Brain microvascular endothelial cell (primary cell): ENCODE measurements at regions not wholly inside any gene's neighbourhood (a gene's known extent, or its start where the extent isn't known, plus 50 kb on each side); places are given as distances from the start of the nearest gene placed in this dataset.

Experiments used
- DNase-seq: peaks from one replicate; pipeline ENCODE4 v3.0.0-alpha.2; 2020
- H3K27ac ChIP-seq: fragments of 250-450 bp; sonication (Bioruptor Pico); 2 replicates; pipeline ENCODE4 v1.5.1; 2020; ENCODE audit warnings: mild to moderate bottlenecking, moderate library complexity
- H3K27me3 ChIP-seq: fragments of 250-450 bp; sonication (Bioruptor Pico); replicated peaks from 2 replicates; pipeline ENCODE4 v1.5.1; 2020; ENCODE audit warnings: mild to moderate bottlenecking
- H3K36me3 ChIP-seq: fragments of 250-450 bp; sonication (Bioruptor Pico); replicated peaks from 2 replicates; pipeline ENCODE4 v1.5.1; 2020; ENCODE audit warnings: mild to moderate bottlenecking
- H3K4me3 ChIP-seq: 2 replicates; pipeline ENCODE4 v1.5.1; 2011; ENCODE audit warnings: low read depth, mild to moderate bottlenecking, control low read depth, low read length, moderate library complexity
- in situ Hi-C: cut with HindIII; loops from 2 replicates; pipeline ENCODE4 v1.10.0; 2017; ENCODE audit warnings: low sequenced_read_pairs, low pct_ligation_motif_present
- TF ChIP-seq, protein P1 (sequence below): IDR thresholded peaks from 2 replicates; pipeline ENCODE4 v1.5.1; 2011; ENCODE audit warnings: low read depth, mild to moderate bottlenecking, moderate library complexity, low read length, control low read depth, inconsistent platforms; ENCODE audit errors: missing control alignments

DNA sequence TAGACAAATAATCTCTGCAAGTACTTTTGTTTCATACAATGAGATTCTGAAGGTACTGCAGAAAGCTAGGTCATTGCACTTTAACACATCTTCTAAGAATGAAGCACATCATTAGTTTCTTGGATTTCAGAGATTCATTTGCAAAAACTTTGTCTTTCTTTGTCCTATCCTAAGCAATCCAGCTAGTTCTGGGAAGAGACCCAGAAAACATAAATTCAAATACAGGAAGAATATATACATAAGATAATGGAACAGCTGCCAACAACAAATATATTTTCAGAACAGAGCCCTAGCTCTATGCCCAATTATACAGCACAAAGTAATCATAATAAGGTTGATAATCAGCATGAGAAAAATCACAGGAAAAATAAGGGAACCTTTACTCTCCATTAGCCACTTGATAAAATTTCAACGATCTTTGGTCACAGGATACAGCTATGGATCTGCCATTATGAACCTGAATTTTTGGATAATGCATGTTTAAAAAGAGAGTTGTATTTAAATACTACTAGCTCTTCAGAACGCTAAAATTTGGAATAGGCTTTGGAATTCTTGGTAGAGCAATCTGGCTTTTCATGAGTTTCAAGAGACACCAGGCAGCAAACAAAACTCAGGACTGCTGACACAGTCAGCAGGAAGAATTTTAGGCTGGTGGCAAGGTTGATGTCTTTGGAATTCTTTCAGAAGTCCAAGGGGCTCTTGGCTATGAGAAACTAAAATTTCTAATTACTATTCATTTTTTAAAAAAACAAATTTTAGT lies 250.4 kb upstream of the SMIM21 start:
- H3K27me3 ChIP-seq: no peaks in the 10 kb centered on the region
- H3K36me3 ChIP-seq: no peaks in the 10 kb centered on the region
- H3K4me3 ChIP-seq: no peak overlapping the region
- DNase-seq: no peak
- no peak overlapping the region for H3K27ac ChIP-seq
- TF ChIP-seq, protein P1, sequence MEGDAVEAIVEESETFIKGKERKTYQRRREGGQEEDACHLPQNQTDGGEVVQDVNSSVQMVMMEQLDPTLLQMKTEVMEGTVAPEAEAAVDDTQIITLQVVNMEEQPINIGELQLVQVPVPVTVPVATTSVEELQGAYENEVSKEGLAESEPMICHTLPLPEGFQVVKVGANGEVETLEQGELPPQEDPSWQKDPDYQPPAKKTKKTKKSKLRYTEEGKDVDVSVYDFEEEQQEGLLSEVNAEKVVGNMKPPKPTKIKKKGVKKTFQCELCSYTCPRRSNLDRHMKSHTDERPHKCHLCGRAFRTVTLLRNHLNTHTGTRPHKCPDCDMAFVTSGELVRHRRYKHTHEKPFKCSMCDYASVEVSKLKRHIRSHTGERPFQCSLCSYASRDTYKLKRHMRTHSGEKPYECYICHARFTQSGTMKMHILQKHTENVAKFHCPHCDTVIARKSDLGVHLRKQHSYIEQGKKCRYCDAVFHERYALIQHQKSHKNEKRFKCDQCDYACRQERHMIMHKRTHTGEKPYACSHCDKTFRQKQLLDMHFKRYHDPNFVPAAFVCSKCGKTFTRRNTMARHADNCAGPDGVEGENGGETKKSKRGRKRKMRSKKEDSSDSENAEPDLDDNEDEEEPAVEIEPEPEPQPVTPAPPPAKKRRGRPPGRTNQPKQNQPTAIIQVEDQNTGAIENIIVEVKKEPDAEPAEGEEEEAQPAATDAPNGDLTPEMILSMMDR: no peak
- in situ Hi-C loops: no loop called here

DNA sequence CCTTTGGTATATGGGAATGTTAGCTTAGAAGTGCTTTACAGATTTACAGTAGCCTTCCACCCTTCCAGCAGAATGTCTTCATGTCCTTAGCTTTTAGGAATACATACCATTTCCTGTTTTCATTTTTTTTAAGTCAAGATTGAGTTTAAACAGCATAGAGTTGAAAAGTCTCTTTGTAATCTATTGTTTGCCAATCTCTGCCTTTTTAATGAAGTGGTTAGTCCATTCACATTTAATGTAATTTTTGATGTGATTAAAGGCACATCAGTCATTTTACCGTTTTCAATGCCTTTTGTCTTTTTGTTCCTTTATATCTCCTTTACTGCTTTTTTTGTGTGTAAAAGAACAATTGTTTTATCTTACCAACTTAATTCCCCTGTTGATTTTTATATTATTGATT lies 233.4 kb upstream of the SMIM21 start:
- in situ Hi-C loops: no loop called here
- Histone ChIP-seq H3K27ac (no peak overlapping the region), H3K4me3 (no peak overlapping the region), H3K36me3 (no peaks in the 10 kb centered on the region), H3K27me3 (no peaks in the 10 kb centered on the region)
- TF ChIP-seq, protein P1: no peak
- no peak for DNase-seq

DNA sequence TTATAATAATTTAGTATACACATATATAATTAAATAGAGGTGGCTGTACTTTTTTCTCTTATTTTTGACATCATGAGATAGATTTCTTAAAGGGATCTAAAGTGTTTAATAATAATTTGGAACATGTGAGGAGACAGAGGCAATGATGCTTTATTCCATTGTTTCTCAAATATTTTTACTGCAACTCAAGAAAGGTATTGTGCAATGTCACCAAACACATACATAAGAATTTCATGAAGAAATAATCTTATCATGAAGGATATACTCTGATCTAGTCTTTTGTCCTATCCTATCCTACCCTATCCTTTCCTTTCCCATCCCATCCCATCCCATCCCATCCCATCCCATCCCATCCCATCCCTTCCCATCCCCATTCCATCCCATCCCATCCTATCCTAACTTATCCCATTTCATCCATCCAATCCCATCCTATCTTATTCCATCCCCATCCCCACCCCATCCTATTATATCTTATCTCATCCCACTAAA lies 232.1 kb upstream of the SMIM21 start:
- in situ Hi-C loops: no loop called here

DNA sequence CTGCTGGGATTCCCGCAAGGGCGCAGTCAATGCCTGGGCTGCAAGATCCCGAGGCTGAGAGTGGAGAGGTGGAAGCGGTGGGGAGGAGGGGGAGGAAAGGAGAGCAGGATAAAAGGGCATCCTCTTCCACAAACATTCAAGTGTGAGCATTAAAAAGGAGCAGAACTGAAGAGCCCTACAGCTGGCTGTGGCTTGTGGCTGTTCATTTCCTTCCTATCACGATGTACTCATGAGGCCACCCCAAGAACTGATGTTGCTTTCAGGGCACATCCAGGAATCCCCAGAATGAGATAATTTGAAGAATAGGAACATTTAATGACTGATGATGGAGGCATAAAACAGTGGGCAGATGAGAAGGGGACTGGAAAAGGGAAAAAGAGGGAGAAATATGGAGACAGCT lies 230.8 kb upstream of the SMIM21 start:
- Histone ChIP-seq H3K27ac (no peak overlapping the region), H3K36me3 (no peaks in the 10 kb centered on the region), H3K27me3 (no peaks in the 10 kb centered on the region), H3K4me3 (no peak overlapping the region)
- TF ChIP-seq, protein P1: no peak
- in situ Hi-C loops: no loop called here
- DNase-seq: no peak

More for the DNA sequence above, 232.1 kb upstream of the SMIM21 start:
- H3K27ac ChIP-seq: no peak overlapping the region
- H3K4me3 ChIP-seq: no peak overlapping the region
- TF ChIP-seq, protein P1: no peak
- no peaks in the 10 kb centered on the region for H3K36me3 ChIP-seq
- no peak for DNase-seq
- H3K27me3 ChIP-seq: no peaks in the 10 kb centered on the region

DNA sequence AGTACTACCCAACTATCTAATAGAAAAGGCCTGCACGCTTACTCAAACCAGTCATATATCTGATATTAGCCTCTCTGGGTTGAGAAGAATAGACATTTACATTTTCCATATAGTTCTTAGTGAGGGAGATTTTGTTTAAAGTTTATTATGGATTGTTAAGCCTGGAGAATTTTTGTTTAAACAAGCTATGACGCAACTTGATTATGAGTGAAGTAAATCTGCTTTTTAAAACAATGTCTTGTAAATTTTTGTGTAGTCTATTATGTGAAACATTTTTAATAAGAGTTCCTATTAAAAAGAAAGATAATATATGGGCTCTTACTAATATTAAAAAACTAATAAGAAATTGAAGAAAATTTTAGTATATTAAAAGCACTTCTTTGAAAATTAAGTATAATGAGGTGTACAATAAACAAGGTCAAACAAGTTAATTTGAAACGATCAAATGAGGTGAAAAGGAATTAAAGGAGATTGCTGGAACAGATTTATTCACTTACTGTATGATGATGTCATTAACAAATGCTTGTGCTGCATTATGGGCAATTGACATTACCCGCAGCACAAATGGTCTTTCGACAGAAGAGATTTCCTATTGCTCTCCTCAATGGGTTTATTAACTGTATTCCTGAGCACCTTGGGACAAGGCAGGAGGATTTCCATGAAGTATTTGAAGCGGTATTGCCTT lies 229.2 kb upstream of the SMIM21 start:
- Histone ChIP-seq H3K4me3 (no peak overlapping the region), H3K36me3 (no peaks in the 10 kb centered on the region), H3K27me3 (no peaks in the 10 kb centered on the region), H3K27ac (no peak overlapping the region)
- no peak for DNase-seq
- in situ Hi-C loops: no loop called here
- TF ChIP-seq, protein P1: no peak
